HL-60 (cell line): ENCODE measurements at regions not wholly inside any gene's neighbourhood (a gene's known extent, or its start where the extent isn't known, plus 50 kb on each side); places are given as distances from the start of the nearest gene placed in this dataset.

ENCODE experiments used
- CTCF ChIP-seq: IDR thresholded peaks from one replicate; pipeline ENCODE4 v1.5.1; 2011; ENCODE audit warnings: low read length, control low read depth, inconsistent platforms; ENCODE audit not compliant: insufficient read depth
- GABPA ChIP-seq: IDR thresholded peaks from 2 replicates; pipeline ENCODE4 v1.6.1; 2012; ENCODE audit warnings: low read depth
- POLR2AphosphoS5 ChIP-seq: IDR thresholded peaks from 2 replicates; pipeline ENCODE4 v1.6.1; 2012; ENCODE audit warnings: low read depth
- REST ChIP-seq: IDR thresholded peaks from 2 replicates; pipeline ENCODE4 v1.6.1; 2012; ENCODE audit warnings: low read depth; ENCODE audit not compliant: insufficient replicate concordance

GRCh38 chr16:54985156-54985555 lies 54.5 kb downstream of the IRX5 start:
- TF ChIP-seq CTCF (no peak), GABPA (no peak), REST (no peak), POLR2AphosphoS5 (no peak)
